Fibroblast of lung (primary cell): ENCODE measurements at regions not wholly inside any gene's neighbourhood (a gene's known extent, or its start where the extent isn't known, plus 50 kb on each side); places are given as distances from the start of the nearest gene placed in this dataset.

Experiments used
- DNase-seq, 2 donors: peaks; one replicate each; pipeline versions ENCODE4 v3.0.0 to v3.0.0-alpha.2; 2010; ENCODE audit warnings: low read depth in 2 of 2
- H2AFZ ChIP-seq: 2 replicates; pipeline ENCODE4 v1.5.1; 2012; ENCODE audit warnings: low read length, control low read depth, inconsistent platforms
- H3K27ac ChIP-seq: 2 replicates; pipeline ENCODE4 v1.5.1; 2011; ENCODE audit warnings: low read length, control low read depth; ENCODE audit not compliant: insufficient read depth
- H3K27me3 ChIP-seq: 2 replicates; pipeline ENCODE4 v1.5.1; 2011; ENCODE audit warnings: mild to moderate bottlenecking, low read length; ENCODE audit not compliant: control insufficient read depth, insufficient read depth
- H3K36me3 ChIP-seq: 2 replicates; pipeline ENCODE4 v1.5.1; 2011; ENCODE audit warnings: low read length; ENCODE audit not compliant: control insufficient read depth, insufficient read depth
- H3K4me1 ChIP-seq: 2 replicates; pipeline ENCODE4 v1.5.1; 2011; ENCODE audit warnings: low read length; ENCODE audit not compliant: control insufficient read depth, insufficient read depth; ENCODE audit errors: extremely low read depth
- H3K4me2 ChIP-seq: 2 replicates; pipeline ENCODE4 v1.5.1; 2011; ENCODE audit warnings: low read length, control low read depth; ENCODE audit not compliant: insufficient read depth; ENCODE audit errors: extremely low read depth
- H3K4me3 ChIP-seq, 4 experiments: fragments of 200-600 bp in 1 of 4; sonication (generic) in 1 of 4; replicated peaks in 1 of 4; 2 replicates each; pipeline ENCODE4 v1.5.1; 2011 to 2016; ENCODE audit warnings: low read length in 4 of 4, low read depth in 3 of 4, mild to moderate bottlenecking in 3 of 4, control low read depth in 2 of 4, inconsistent platforms in 1 of 4, mixed read lengths in 1 of 4; ENCODE audit not compliant: insufficient read depth in 1 of 4; ENCODE audit errors: control extremely low read depth in 1 of 4
- H3K79me2 ChIP-seq: 2 replicates; pipeline ENCODE4 v1.5.1; 2012; ENCODE audit warnings: mild to moderate bottlenecking, low read length, inconsistent platforms; ENCODE audit not compliant: control insufficient read depth, insufficient read depth
- H3K9ac ChIP-seq: 2 replicates; pipeline ENCODE4 v1.5.1; 2011; ENCODE audit warnings: mild to moderate bottlenecking, low read length, control low read depth; ENCODE audit not compliant: insufficient read depth
- H3K9me3 ChIP-seq: 2 replicates; pipeline ENCODE4 v1.5.1; 2012; ENCODE audit warnings: low read depth, low read length; ENCODE audit not compliant: control insufficient read depth, insufficient read depth
- H4K20me1 ChIP-seq: 2 replicates; pipeline ENCODE4 v1.5.1; 2011; ENCODE audit warnings: low read length; ENCODE audit not compliant: control insufficient read depth, insufficient read depth; ENCODE audit errors: extremely low read depth
- EZH2 ChIP-seq: IDR thresholded peaks from 2 replicates; pipeline ENCODE4 v1.5.1; 2012; ENCODE audit warnings: low read length, control low read depth, mild to moderate bottlenecking; ENCODE audit errors: missing control alignments
- TF ChIP-seq, protein P1 (sequence below), 2 donors: IDR thresholded peaks in 1 of 2; conservative IDR thresholded peaks in 1 of 2; 1 replicate in 1 of 2; 2 replicates in 1 of 2; pipeline ENCODE4 v1.5.1; 2011 to 2012; ENCODE audit warnings: low read length in 2 of 2, control low read depth in 1 of 2, inconsistent platforms in 1 of 2, low read depth in 1 of 2, mild to moderate bottlenecking in 1 of 2

- Histone ChIP-seq H3K9ac (no peak overlapping the region), H3K9me3 (no peaks in the 10 kb centered on the region), H3K4me2 (no peak overlapping the region), H3K4me3 (no peak overlapping the region), H4K20me1 (no peaks in the 10 kb centered on the region), H2AFZ (no peak overlapping the region), H3K4me1 (no peaks in the 10 kb centered on the region), H3K79me2 (no peaks in the 10 kb centered on the region), H3K27me3 (peaks cover 7% of the 10 kb centered on the region), H3K27ac (no peak overlapping the region), H3K36me3 (no peaks in the 10 kb centered on the region)
- TF ChIP-seq, protein P1, sequence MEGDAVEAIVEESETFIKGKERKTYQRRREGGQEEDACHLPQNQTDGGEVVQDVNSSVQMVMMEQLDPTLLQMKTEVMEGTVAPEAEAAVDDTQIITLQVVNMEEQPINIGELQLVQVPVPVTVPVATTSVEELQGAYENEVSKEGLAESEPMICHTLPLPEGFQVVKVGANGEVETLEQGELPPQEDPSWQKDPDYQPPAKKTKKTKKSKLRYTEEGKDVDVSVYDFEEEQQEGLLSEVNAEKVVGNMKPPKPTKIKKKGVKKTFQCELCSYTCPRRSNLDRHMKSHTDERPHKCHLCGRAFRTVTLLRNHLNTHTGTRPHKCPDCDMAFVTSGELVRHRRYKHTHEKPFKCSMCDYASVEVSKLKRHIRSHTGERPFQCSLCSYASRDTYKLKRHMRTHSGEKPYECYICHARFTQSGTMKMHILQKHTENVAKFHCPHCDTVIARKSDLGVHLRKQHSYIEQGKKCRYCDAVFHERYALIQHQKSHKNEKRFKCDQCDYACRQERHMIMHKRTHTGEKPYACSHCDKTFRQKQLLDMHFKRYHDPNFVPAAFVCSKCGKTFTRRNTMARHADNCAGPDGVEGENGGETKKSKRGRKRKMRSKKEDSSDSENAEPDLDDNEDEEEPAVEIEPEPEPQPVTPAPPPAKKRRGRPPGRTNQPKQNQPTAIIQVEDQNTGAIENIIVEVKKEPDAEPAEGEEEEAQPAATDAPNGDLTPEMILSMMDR (conservative IDR thresholded peaks at IDR 0.05 in 1 of 2, IDR thresholded peaks at IDR 0.05 in 1 of 2; ENCODE audit: low read depth in 1 of 2, low read length in 2 of 2), result no peak
- no peak for TF ChIP-seq EZH2
- DNase-seq, result no peak
Observed at GRCh38 chr6:3540253-3540820, 83.5 kb upstream of the SLC22A23 start.

GRCh38 chr6:3538536-3538935 is 81.7 kb upstream of the SLC22A23 start:
- no peak for TF ChIP-seq EZH2
- TF ChIP-seq, protein P1 (conservative IDR thresholded peaks at IDR 0.05 in 1 of 2, IDR thresholded peaks at IDR 0.05 in 1 of 2; ENCODE audit: low read depth in 1 of 2, low read length in 2 of 2), result no peak
- Histone ChIP-seq H3K4me1 (no peaks in the 10 kb centered on the region), H2AFZ (no peak overlapping the region), H3K9ac (no peak overlapping the region), H3K79me2 (no peaks in the 10 kb centered on the region), H3K4me2 (no peak overlapping the region), H3K27me3 (peaks cover 7% of the 10 kb centered on the region), H3K4me3 (no peak overlapping the region), H4K20me1 (no peaks in the 10 kb centered on the region), H3K36me3 (no peaks in the 10 kb centered on the region), H3K27ac (no peak overlapping the region), H3K9me3 (no peaks in the 10 kb centered on the region)
- no peak for DNase-seq

DNA sequence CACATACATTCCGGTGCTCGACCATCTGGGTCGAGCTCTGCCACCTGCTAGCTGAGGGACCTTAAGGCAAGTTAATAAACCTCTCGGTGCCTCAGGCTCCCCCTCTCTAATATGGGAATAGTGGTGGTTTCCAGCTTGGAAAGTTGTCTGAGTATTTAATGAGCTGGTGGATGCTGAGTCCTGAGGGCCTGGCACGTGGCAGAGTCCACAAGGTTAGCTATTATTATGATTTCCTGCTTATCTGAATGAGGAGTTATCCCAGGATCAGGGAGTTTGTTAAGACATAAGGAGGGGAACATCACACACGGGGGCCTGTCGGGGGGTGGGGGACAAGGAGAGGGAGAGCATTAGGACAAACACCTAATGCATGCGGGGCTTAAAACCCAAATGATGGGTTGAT is 80.1 kb upstream of the SLC22A23 start:
- Histone ChIP-seq H3K4me1 (no peaks in the 10 kb centered on the region), H3K79me2 (no peaks in the 10 kb centered on the region), H3K27ac (no peak overlapping the region), H3K9ac (no peak overlapping the region), H4K20me1 (no peaks in the 10 kb centered on the region), H3K4me2 (no peak overlapping the region), H3K27me3 (peaks cover 7% of the 10 kb centered on the region), H3K36me3 (no peaks in the 10 kb centered on the region), H3K4me3 (no peak overlapping the region), H2AFZ (no peak overlapping the region), H3K9me3 (no peaks in the 10 kb centered on the region)
- DNase-seq, result no peak
- no peak for TF ChIP-seq EZH2
- TF ChIP-seq, protein P1 (conservative IDR thresholded peaks at IDR 0.05 in 1 of 2, IDR thresholded peaks at IDR 0.05 in 1 of 2; ENCODE audit: low read depth in 1 of 2, low read length in 2 of 2), result no peak
